Keratinocyte (primary cell): ENCODE measurements at regions not wholly inside any gene's neighbourhood (a gene's known extent, or its start where the extent isn't known, plus 50 kb on each side); places are given as distances from the start of the nearest gene placed in this dataset.

Experiments used
- DNase-seq: peaks from one replicate; pipeline ENCODE4 v3.0.0-alpha.2; 2011; ENCODE audit warnings: low read depth, missing footprints, low spot score
- FAIRE-seq: peaks from 2 replicates; lab custom pipeline; 2011; peaks lifted over from hg19 to GRCh38; lab: Jason Lieb, UNC
- H2AFZ ChIP-seq: 2 replicates; pipeline ENCODE4 v1.6.0; 2012; ENCODE audit warnings: low read length, control low read depth, inconsistent platforms; ENCODE audit not compliant: control insufficient read depth
- H3K27ac ChIP-seq: 2 replicates; pipeline ENCODE4 v1.5.1; 2011; ENCODE audit warnings: low read length; ENCODE audit not compliant: control insufficient read depth, insufficient read depth
- H3K27me3 ChIP-seq: 3 replicates; pipeline ENCODE4 v1.6.0; 2011; ENCODE audit warnings: low read length; ENCODE audit not compliant: control insufficient read depth, insufficient read depth; ENCODE audit errors: extremely low read depth
- H3K36me3 ChIP-seq, 2 experiments: 2 replicates in 1 of 2; 3 replicates in 1 of 2; pipeline ENCODE4 v1.5.1; 2011; ENCODE audit warnings: low read length in 2 of 2, mild to moderate bottlenecking in 1 of 2; ENCODE audit not compliant: control insufficient read depth in 2 of 2, insufficient read depth in 2 of 2; ENCODE audit errors: extremely low read depth in 1 of 2
- H3K4me1 ChIP-seq: 3 replicates; pipeline ENCODE4 v1.5.1; 2011; ENCODE audit warnings: low read length; ENCODE audit not compliant: control insufficient read depth, insufficient read depth; ENCODE audit errors: extremely low read depth
- H3K4me2 ChIP-seq: 3 replicates; pipeline ENCODE4 v1.6.0; 2011; ENCODE audit warnings: low read depth, low read length; ENCODE audit not compliant: control insufficient read depth, insufficient read depth; ENCODE audit errors: extremely low read depth
- H3K4me3 ChIP-seq, 3 experiments: fragments of 200-600 bp in 1 of 3; sonication (generic) in 1 of 3; 2 replicates in 2 of 3; 3 replicates in 1 of 3; pipeline ENCODE4 v1.5.1; 2011 to 2016; ENCODE audit warnings: low read length in 3 of 3, mild to moderate bottlenecking in 3 of 3, control low read depth in 2 of 3, inconsistent platforms in 1 of 3, low read depth in 1 of 3, mixed read lengths in 1 of 3, mixed run types in 1 of 3, moderate library complexity in 1 of 3; ENCODE audit not compliant: control insufficient read depth in 2 of 3, insufficient read depth in 2 of 3; ENCODE audit errors: extremely low read depth in 1 of 3
- H3K79me2 ChIP-seq: 2 replicates; pipeline ENCODE4 v1.6.0; 2012; ENCODE audit warnings: low read length; ENCODE audit not compliant: control insufficient read depth, insufficient read depth
- H3K9ac ChIP-seq: 3 replicates; pipeline ENCODE4 v1.6.0; 2011; ENCODE audit warnings: low read length; ENCODE audit not compliant: control insufficient read depth, insufficient read depth; ENCODE audit errors: extremely low read depth
- H3K9me1 ChIP-seq: 3 replicates; pipeline ENCODE4 v1.6.0; 2011; ENCODE audit warnings: low read length; ENCODE audit not compliant: control insufficient read depth, insufficient read depth; ENCODE audit errors: extremely low read depth
- H3K9me3 ChIP-seq: 2 replicates; pipeline ENCODE4 v1.5.1; 2012; ENCODE audit warnings: low read depth, low read length; ENCODE audit not compliant: control insufficient read depth
- H4K20me1 ChIP-seq: 3 replicates; pipeline ENCODE4 v1.6.0; 2011; ENCODE audit warnings: low read length; ENCODE audit not compliant: control insufficient read depth, insufficient read depth; ENCODE audit errors: extremely low read depth
- EZH2 ChIP-seq: IDR thresholded peaks from one replicate; pipeline ENCODE4 v1.6.1; 2012; ENCODE audit warnings: inconsistent platforms, mild to moderate bottlenecking, low read length, moderate library complexity
- dilution Hi-C: fragments of 300-500 bp; cut with MboI; formaldehyde crosslinking; loops from one replicate; pipeline ENCODE4 v1.7.0; 2020; ENCODE audit warnings: low sequenced_read_pairs; ENCODE audit not compliant: extremely low pct_ligation_motif_present
- TF ChIP-seq, protein P1 (sequence below), 3 experiments: IDR thresholded peaks in 1 of 3; conservative IDR thresholded peaks in 1 of 3; optimal IDR thresholded peaks in 1 of 3; 2 replicates in 2 of 3; 3 replicates in 1 of 3; pipeline versions ENCODE3 to v1.5.1; 2011; ENCODE audit warnings: low read length in 3 of 3, mild to moderate bottlenecking in 3 of 3, moderate library complexity in 2 of 3, control low read depth in 1 of 3, inconsistent platforms in 1 of 3; ENCODE audit not compliant: insufficient read depth in 2 of 3; ENCODE audit errors: extremely low read depth in 1 of 3

DNA sequence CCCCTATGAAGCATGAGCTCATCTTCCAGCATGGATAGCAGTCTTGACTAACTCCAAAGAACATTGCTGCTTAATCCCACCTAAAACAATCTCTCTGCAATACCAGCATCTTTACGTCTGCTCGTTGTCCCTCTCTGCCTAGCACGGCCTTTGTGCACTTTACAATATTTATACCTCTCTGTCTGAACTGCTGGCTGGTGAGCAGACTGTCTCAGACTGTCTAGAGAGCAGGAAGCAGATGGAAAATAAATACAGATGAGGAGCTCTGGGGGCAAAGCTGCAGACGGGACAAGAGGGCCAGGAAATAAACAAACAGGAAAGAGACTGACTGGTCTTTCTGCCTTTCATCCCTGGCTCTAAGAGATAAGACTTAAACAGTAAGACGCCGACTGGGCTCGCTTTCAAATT is 224.8 kb downstream of the ENC1 start:
- Histone ChIP-seq H3K4me2 (no peak overlapping the region), H3K9me1 (no peaks in the 10 kb centered on the region), H4K20me1 (no peaks in the 10 kb centered on the region), H3K27ac (no peak overlapping the region), H3K9ac (no peak overlapping the region), H2AFZ (no peak overlapping the region), H3K27me3 (no peaks in the 10 kb centered on the region), H3K4me3 (no peak overlapping the region), H3K4me1 (no peaks in the 10 kb centered on the region), H3K79me2 (no peaks in the 10 kb centered on the region), H3K36me3 (no peaks in the 10 kb centered on the region), H3K9me3 (no peaks in the 10 kb centered on the region)
- TF ChIP-seq EZH2: no peak
- TF ChIP-seq, protein P1, sequence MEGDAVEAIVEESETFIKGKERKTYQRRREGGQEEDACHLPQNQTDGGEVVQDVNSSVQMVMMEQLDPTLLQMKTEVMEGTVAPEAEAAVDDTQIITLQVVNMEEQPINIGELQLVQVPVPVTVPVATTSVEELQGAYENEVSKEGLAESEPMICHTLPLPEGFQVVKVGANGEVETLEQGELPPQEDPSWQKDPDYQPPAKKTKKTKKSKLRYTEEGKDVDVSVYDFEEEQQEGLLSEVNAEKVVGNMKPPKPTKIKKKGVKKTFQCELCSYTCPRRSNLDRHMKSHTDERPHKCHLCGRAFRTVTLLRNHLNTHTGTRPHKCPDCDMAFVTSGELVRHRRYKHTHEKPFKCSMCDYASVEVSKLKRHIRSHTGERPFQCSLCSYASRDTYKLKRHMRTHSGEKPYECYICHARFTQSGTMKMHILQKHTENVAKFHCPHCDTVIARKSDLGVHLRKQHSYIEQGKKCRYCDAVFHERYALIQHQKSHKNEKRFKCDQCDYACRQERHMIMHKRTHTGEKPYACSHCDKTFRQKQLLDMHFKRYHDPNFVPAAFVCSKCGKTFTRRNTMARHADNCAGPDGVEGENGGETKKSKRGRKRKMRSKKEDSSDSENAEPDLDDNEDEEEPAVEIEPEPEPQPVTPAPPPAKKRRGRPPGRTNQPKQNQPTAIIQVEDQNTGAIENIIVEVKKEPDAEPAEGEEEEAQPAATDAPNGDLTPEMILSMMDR (optimal IDR thresholded peaks at IDR 0.05 in 1 of 3, IDR thresholded peaks at IDR 0.05 in 1 of 3, conservative IDR thresholded peaks at IDR 0.05 in 1 of 3; ENCODE audit: extremely low read depth in 1 of 3, insufficient read depth in 2 of 3, low read length in 3 of 3): no peak
- DNase-seq (no peak), FAIRE-seq (peak; percentile 44)
- dilution Hi-C loops: no loop called here

DNA sequence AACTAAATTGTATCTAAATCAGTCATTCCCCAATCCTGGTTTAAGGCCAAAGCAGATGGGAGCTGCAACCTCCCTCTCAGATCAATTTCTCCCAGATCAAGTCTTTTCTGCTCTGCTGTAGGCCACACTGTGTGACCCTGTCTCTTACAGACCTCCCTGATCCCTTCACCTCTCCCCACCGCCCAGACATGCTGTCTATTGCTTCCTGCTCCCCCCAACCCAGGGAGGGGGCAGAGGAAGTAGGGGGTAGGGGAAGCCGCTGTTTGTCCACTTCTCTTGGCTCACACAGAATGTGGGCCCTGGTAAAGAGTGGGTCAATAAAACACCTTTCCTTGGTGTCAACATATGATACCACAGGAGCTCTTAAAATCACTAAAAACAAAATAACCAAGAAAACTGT is 226.3 kb downstream of the ENC1 start:
- Histone ChIP-seq H3K9me1 (no peaks in the 10 kb centered on the region), H3K9ac (no peak overlapping the region), H3K79me2 (no peaks in the 10 kb centered on the region), H3K27me3 (no peaks in the 10 kb centered on the region), H4K20me1 (no peaks in the 10 kb centered on the region), H3K9me3 (no peaks in the 10 kb centered on the region), H3K4me3 (no peak overlapping the region), H3K4me1 (no peaks in the 10 kb centered on the region), H3K36me3 (no peaks in the 10 kb centered on the region), H3K27ac (no peak overlapping the region), H2AFZ (no peak overlapping the region), H3K4me2 (no peak overlapping the region)
- DNase-seq (no peak), FAIRE-seq (no peak)
- dilution Hi-C loops: no loop called here
- TF ChIP-seq, protein P1 (optimal IDR thresholded peaks at IDR 0.05 in 1 of 3, IDR thresholded peaks at IDR 0.05 in 1 of 3, conservative IDR thresholded peaks at IDR 0.05 in 1 of 3; ENCODE audit: extremely low read depth in 1 of 3, insufficient read depth in 2 of 3, low read length in 3 of 3): no peak
- TF ChIP-seq EZH2: no peak
